IMR-90 (cell line): ENCODE measurements at regions not wholly inside any gene's neighbourhood (a gene's known extent, or its start where the extent isn't known, plus 50 kb on each side); places are given as distances from the start of the nearest gene placed in this dataset.

Source experiments
- ATAC-seq: fragments of 200-7000 bp; cut with Tn5 transposase; 2 replicates; pipeline ENCODE4 v1.9.1; 2020; ENCODE audit warnings: low read depth, mild to moderate bottlenecking, moderate library complexity
- BruUV-seq: library from RNA; stranded (reverse); fragments of 400-500 nt; replicated peaks from 2 replicates; lab custom pipeline; 2021; lab: Mats Ljungman, UMichigan
- CTCF ChIA-PET: fragments of 300-600 bp; formaldehyde crosslinking; extraction: SDS; loops from one replicate; lab custom pipeline; 2021; ENCODE audit warnings: antibody characterized with exemption; lab: Yijun Ruan, JAX
- POLR2A ChIA-PET: fragments of 300-600 bp; sonication (Branson Sonifier 250); formaldehyde crosslinking; loops from one replicate; lab custom pipeline; 2022; ENCODE audit warnings: antibody characterized with exemption; ENCODE audit not compliant: unreplicated experiment; lab: Charles Lee
- DNase-seq: peaks from one replicate; pipeline ENCODE4 v3.0.0; 2013
- H2AFZ ChIP-seq: replicated peaks from 2 replicates; pipeline ENCODE3; 2013; ENCODE audit warnings: low read length, mild to moderate bottlenecking; ENCODE audit not compliant: poor library complexity
- H2AK5ac ChIP-seq: 2 replicates; pipeline ENCODE4 v1.6.1; 2013; ENCODE audit warnings: low read depth, low read length, inconsistent platforms
- H2AK9ac ChIP-seq: replicated peaks from 2 replicates; pipeline ENCODE3; 2013; ENCODE audit warnings: mild to moderate bottlenecking, low read depth, low read length, moderate library complexity; ENCODE audit not compliant: poor library complexity
- H2BK120ac ChIP-seq: 2 replicates; pipeline ENCODE4 v1.6.1; 2013; ENCODE audit warnings: low read depth, low read length, inconsistent platforms
- H2BK15ac ChIP-seq: 3 replicates; pipeline ENCODE4 v1.6.1; 2013; ENCODE audit warnings: low read depth, low read length, inconsistent platforms
- H2BK20ac ChIP-seq: 2 replicates; pipeline ENCODE4 v1.6.1; 2013; ENCODE audit warnings: low read depth, mild to moderate bottlenecking, inconsistent platforms, low read length, moderate library complexity
- H2BK5ac ChIP-seq: 2 replicates; pipeline ENCODE4 v1.6.1; 2013; ENCODE audit warnings: mild to moderate bottlenecking, low read depth, low read length, inconsistent platforms; ENCODE audit not compliant: poor library complexity, severe bottlenecking
- H3K14ac ChIP-seq: replicated peaks from 2 replicates; pipeline ENCODE4 v1.6.1; 2013; ENCODE audit warnings: low read depth, low read length, inconsistent platforms
- H3K18ac ChIP-seq: 2 replicates; pipeline ENCODE4 v1.6.1; 2013; ENCODE audit warnings: low read depth, low read length, control low read depth
- H3K23ac ChIP-seq: 2 replicates; pipeline ENCODE4 v1.6.1; 2013; ENCODE audit warnings: low read depth, low read length, inconsistent platforms
- H3K27ac ChIP-seq: 2 replicates; pipeline ENCODE4 v1.5.1; 2013; ENCODE audit warnings: mild to moderate bottlenecking, control low read depth, low read length; ENCODE audit not compliant: insufficient read depth
- H3K27me3 ChIP-seq: 2 replicates; pipeline ENCODE4 v1.6.1; 2013; ENCODE audit warnings: low read length; ENCODE audit not compliant: control insufficient read depth, insufficient read depth
- H3K36me3 ChIP-seq: 2 replicates; pipeline ENCODE4 v1.6.1; 2013; ENCODE audit warnings: low read length, mixed read lengths; ENCODE audit not compliant: control insufficient read depth, insufficient read depth
- H3K4ac ChIP-seq: 2 replicates; pipeline ENCODE4 v1.6.1; 2013; ENCODE audit warnings: low read depth, low read length, inconsistent platforms
- H3K4me1 ChIP-seq: 2 replicates; pipeline ENCODE4 v1.6.1; 2013; ENCODE audit warnings: low read length, mixed read lengths; ENCODE audit not compliant: control insufficient read depth, insufficient read depth
- H3K4me2 ChIP-seq: 2 replicates; pipeline ENCODE4 v1.6.1; 2013; ENCODE audit warnings: low read depth, mild to moderate bottlenecking, control low read depth, low read length, moderate library complexity
- H3K4me3 ChIP-seq: 2 replicates; pipeline ENCODE4 v1.5.1; 2013; ENCODE audit warnings: low read depth, mild to moderate bottlenecking, control low read depth, low read length, moderate library complexity; ENCODE audit not compliant: insufficient read depth
- H3K56ac ChIP-seq: 2 replicates; pipeline ENCODE4 v1.6.1; 2013; ENCODE audit warnings: low read length, inconsistent platforms; ENCODE audit not compliant: insufficient read depth; ENCODE audit errors: extremely low read depth
- H3K79me1 ChIP-seq, 2 experiments: 2 replicates each; pipeline ENCODE4 v1.6.1; 2013; ENCODE audit warnings: low read length in 2 of 2, inconsistent platforms in 1 of 2, low read depth in 1 of 2
- H3K9ac ChIP-seq: 2 replicates; pipeline ENCODE4 v1.6.1; 2013; ENCODE audit warnings: low read depth, low read length, control low read depth
- H3K9me1 ChIP-seq: 2 replicates; pipeline ENCODE4 v1.6.1; 2013; ENCODE audit warnings: low read length, inconsistent platforms; ENCODE audit not compliant: insufficient read depth
- H3K9me3 ChIP-seq: 2 replicates; pipeline ENCODE4 v1.6.1; 2013; ENCODE audit warnings: low read length; ENCODE audit not compliant: control insufficient read depth, insufficient read depth
- H4K20me1 ChIP-seq: 2 replicates; pipeline ENCODE4 v1.6.1; 2013; ENCODE audit warnings: low read length, inconsistent platforms; ENCODE audit not compliant: insufficient read depth
- H4K5ac ChIP-seq: 2 replicates; pipeline ENCODE4 v1.6.1; 2013; ENCODE audit warnings: mild to moderate bottlenecking, low read depth, low read length, control low read depth
- H4K8ac ChIP-seq, 2 experiments: 2 replicates each; pipeline ENCODE4 v1.6.1; 2013; ENCODE audit warnings: low read depth in 2 of 2, low read length in 2 of 2, control low read depth in 1 of 2, inconsistent platforms in 1 of 2
- H4K91ac ChIP-seq: 2 replicates; pipeline ENCODE4 v1.6.1; 2013; ENCODE audit warnings: low read depth, low read length, inconsistent platforms; ENCODE audit not compliant: insufficient read depth
- BHLHE40 ChIP-seq: fragments of 150-350 bp; IDR thresholded peaks from 2 replicates; pipeline ENCODE4 v1.6.1; 2016; ENCODE audit warnings: mild to moderate bottlenecking, low read depth, low read length
- CEBPB ChIP-seq: IDR thresholded peaks from 2 replicates; pipeline ENCODE4 v1.6.1; 2012; ENCODE audit warnings: low read depth, low read length, improper control_type of control experiment
- CHD1 ChIP-seq: IDR thresholded peaks from 2 replicates; pipeline ENCODE4 v1.6.1; 2012; ENCODE audit warnings: low read depth, low read length, improper control_type of control experiment
- MAFK ChIP-seq: IDR thresholded peaks from 2 replicates; pipeline ENCODE4 v1.6.1; 2012; ENCODE audit warnings: low read depth, low read length, improper control_type of control experiment
- MAZ ChIP-seq: IDR thresholded peaks from 2 replicates; pipeline ENCODE4 v1.6.1; 2012; ENCODE audit warnings: low read depth, mild to moderate bottlenecking, low read length, improper control_type of control experiment, moderate library complexity, borderline replicate concordance
- MXI1 ChIP-seq: IDR thresholded peaks from 2 replicates; pipeline ENCODE4 v1.6.1; 2012; ENCODE audit warnings: low read depth, mild to moderate bottlenecking, low read length, moderate library complexity, borderline replicate concordance
- NFE2L2 ChIP-seq: fragments of 150-350 bp; IDR thresholded peaks from 2 replicates; pipeline ENCODE4 v1.6.1; 2016; ENCODE audit warnings: low read depth, mild to moderate bottlenecking, low read length
- POLR2A ChIP-seq: IDR thresholded peaks from 2 replicates; pipeline ENCODE4 v1.6.1; 2012; ENCODE audit warnings: mild to moderate bottlenecking, low read depth, low read length
- RAD21 ChIP-seq: IDR thresholded peaks from 2 replicates; pipeline ENCODE4 v1.6.1; 2012; ENCODE audit warnings: low read length, improper control_type of control experiment
- RCOR1 ChIP-seq: IDR thresholded peaks from 2 replicates; pipeline ENCODE4 v1.6.1; 2012; ENCODE audit warnings: mild to moderate bottlenecking, low read length, improper control_type of control experiment; ENCODE audit not compliant: insufficient replicate concordance
- RFX5 ChIP-seq: IDR thresholded peaks from 2 replicates; pipeline ENCODE4 v1.8.0; 2012; ENCODE audit warnings: low read depth, mild to moderate bottlenecking, low read length, moderate library complexity
- SMC3 ChIP-seq: fragments of 150-350 bp; IDR thresholded peaks from 2 replicates; pipeline ENCODE4 v1.6.1; 2016; ENCODE audit warnings: low read depth, mild to moderate bottlenecking, antibody characterized with exemption, low read length, moderate library complexity
- USF2 ChIP-seq: fragments of 150-350 bp; IDR thresholded peaks from 2 replicates; pipeline ENCODE4 v1.6.1; 2017; ENCODE audit warnings: mild to moderate bottlenecking, antibody characterized with exemption, low read length, low read depth
- dilution Hi-C: fragments of 300-500 bp; cut with HindIII; formaldehyde crosslinking; loops from one replicate; pipeline ENCODE4 v1.14.3; 2018; ENCODE audit warnings: low sequenced_read_pairs; ENCODE audit not compliant: unreplicated experiment
- in situ Hi-C: fragments of 300-500 bp; cut with MboI; formaldehyde crosslinking; loops from 3 replicates; pipeline ENCODE4 v1.14.3; 2019; ENCODE audit warnings: low sequenced_read_pairs, inconsistent platforms, mixed read lengths
- intact Hi-C: fragments of 100-400 bp; cut with micrococcal nuclease; formaldehyde crosslinking; loops from 2 replicates; pipeline ENCODE4 v1.10.0; 2022

DNA sequence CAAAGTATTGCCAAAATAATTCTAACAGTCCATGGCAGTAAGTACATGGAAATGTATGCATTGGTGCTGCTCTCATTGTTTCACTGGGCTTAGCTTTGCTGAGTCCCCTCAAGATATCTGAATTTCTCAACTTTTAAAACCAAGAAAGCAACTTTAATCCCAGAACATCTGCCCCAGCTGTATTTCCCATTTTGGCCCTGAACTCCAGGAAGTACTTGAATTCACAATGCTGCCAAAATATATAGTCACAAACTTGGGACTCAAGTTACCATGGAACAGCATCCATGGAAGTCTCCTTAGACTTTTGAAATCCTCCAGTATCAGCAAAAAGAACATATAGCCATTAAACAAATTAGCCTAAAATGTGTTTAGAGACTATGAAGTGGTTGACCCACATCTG lies 78.5 kb upstream of the FLRT2 start:
- no peak overlapping the region for H3K23ac ChIP-seq
- H4K91ac ChIP-seq = no peak overlapping the region
- H2BK20ac ChIP-seq = no peak overlapping the region
- no peaks in the 10 kb centered on the region for H3K36me3 ChIP-seq
- DNase-seq (no peak), ATAC-seq (no peak)
- no peak overlapping the region for H3K4ac ChIP-seq
- TF ChIP-seq SMC3 (no peak), RAD21 (no peak), BHLHE40 (no peak), CHD1 (no peak), RCOR1 (no peak), RFX5 (no peak), MXI1 (no peak), MAFK (no peak), CEBPB (no peak), USF2 (no peak), POLR2A (no peak), NFE2L2 (no peak), MAZ (no peak)
- no peaks in the 10 kb centered on the region for H3K9me3 ChIP-seq
- dilution Hi-C loops (no loop called here), intact Hi-C loops (no loop called here), in situ Hi-C loops (no loop called here)
- BruUV-seq = no TSS peak
- H2BK120ac ChIP-seq = no peak overlapping the region
- H3K4me3 ChIP-seq = no peak overlapping the region
- no peak overlapping the region for H3K4me2 ChIP-seq
- no peaks in the 10 kb centered on the region for H3K79me1 ChIP-seq
- no peak overlapping the region for H4K5ac ChIP-seq
- no peak overlapping the region for H2AFZ ChIP-seq
- H3K18ac ChIP-seq = no peak overlapping the region
- no peaks in the 10 kb centered on the region for H4K20me1 ChIP-seq
- no peak overlapping the region for H3K9ac ChIP-seq
- no peak overlapping the region for H3K14ac ChIP-seq
- H2AK9ac ChIP-seq = no peak overlapping the region
- H3K27me3 ChIP-seq = no peaks in the 10 kb centered on the region
- H2BK5ac ChIP-seq = no peak overlapping the region
- POLR2A ChIA-PET = no interaction called here
- H2AK5ac ChIP-seq = no peak overlapping the region
- no peak overlapping the region for H3K56ac ChIP-seq
- H3K9me1 ChIP-seq = no peaks in the 10 kb centered on the region
- no peak overlapping the region for H3K27ac ChIP-seq
- no peaks in the 10 kb centered on the region for H3K4me1 ChIP-seq
- no peak overlapping the region for H2BK15ac ChIP-seq
- CTCF ChIA-PET = interaction anchor here (1.2 kb wide), 1 partner anchor 14 kb away, joined by 3 read pairs; no protein-coding TSS in a partner anchor
- no peak overlapping the region for H4K8ac ChIP-seq
